ENCODE measurements at regions not wholly inside any gene's neighbourhood (a gene's known extent, or its start where the extent isn't known, plus 50 kb on each side); places are given as distances from the start of the nearest gene placed in this dataset.

GRCh38 chr16:63813862-63814261 lies 1308.0 kb downstream of the CDH11 start:
- no peaks in the 10 kb centered on the region for H3K9me3 ChIP-seq (ENCODE audit: control insufficient read depth, low read depth, low read length)
- no peak overlapping the region for H3K4me3 ChIP-seq (ENCODE audit: control insufficient read depth in 2 of 3, extremely low read depth in 1 of 3, insufficient read depth in 2 of 3, low read depth in 1 of 3, low read length in 3 of 3)
- H3K9me1 ChIP-seq (ENCODE audit: control insufficient read depth, extremely low read depth, insufficient read depth, low read length) = no peaks in the 10 kb centered on the region
- no peaks in the 10 kb centered on the region for H3K79me2 ChIP-seq (ENCODE audit: control insufficient read depth, insufficient read depth, low read length)
- H3K36me3 ChIP-seq (ENCODE audit: control insufficient read depth in 2 of 2, extremely low read depth in 1 of 2, insufficient read depth in 2 of 2, low read length in 2 of 2) = no peaks in the 10 kb centered on the region
- H2AFZ ChIP-seq (ENCODE audit: control insufficient read depth, low read length) = no peak overlapping the region
- no peak overlapping the region for H3K9ac ChIP-seq (ENCODE audit: control insufficient read depth, extremely low read depth, insufficient read depth, low read length)
- no peaks in the 10 kb centered on the region for H3K27me3 ChIP-seq (ENCODE audit: control insufficient read depth, extremely low read depth, insufficient read depth, low read length)
- TF ChIP-seq EZH2 (IDR thresholded peaks at IDR 0.05; ENCODE audit: low read length) (no peak), CTCF (optimal IDR thresholded peaks at IDR 0.05 in 1 of 3, IDR thresholded peaks at IDR 0.05 in 1 of 3, conservative IDR thresholded peaks at IDR 0.05 in 1 of 3; ENCODE audit: extremely low read depth in 1 of 3, insufficient read depth in 2 of 3, low read length in 3 of 3) (no peak)
- H4K20me1 ChIP-seq (ENCODE audit: control insufficient read depth, extremely low read depth, insufficient read depth, low read length) = no peaks in the 10 kb centered on the region
- H3K4me2 ChIP-seq (ENCODE audit: control insufficient read depth, extremely low read depth, insufficient read depth, low read depth, low read length) = no peak overlapping the region
- H3K27ac ChIP-seq (ENCODE audit: control insufficient read depth, insufficient read depth, low read length) = no peak overlapping the region
- DNase-seq (ENCODE audit: low read depth, low spot score) (no peak), FAIRE-seq (no peak)
- peaks cover 6% of the 10 kb centered on the region for H3K4me1 ChIP-seq (ENCODE audit: control insufficient read depth, extremely low read depth, insufficient read depth, low read length)
- dilution Hi-C loops (cut with MboI; ENCODE audit: extremely low pct_ligation_motif_present, low sequenced_read_pairs) = no loop called here

- H3K9me3 ChIP-seq (ENCODE audit: control insufficient read depth, low read depth, low read length) = no peaks in the 10 kb centered on the region
- no peaks in the 10 kb centered on the region for H4K20me1 ChIP-seq (ENCODE audit: control insufficient read depth, extremely low read depth, insufficient read depth, low read length)
- H3K9ac ChIP-seq (ENCODE audit: control insufficient read depth, extremely low read depth, insufficient read depth, low read length) = no peak overlapping the region
- H3K36me3 ChIP-seq (ENCODE audit: control insufficient read depth in 2 of 2, extremely low read depth in 1 of 2, insufficient read depth in 2 of 2, low read length in 2 of 2) = no peaks in the 10 kb centered on the region
- TF ChIP-seq EZH2 (IDR thresholded peaks at IDR 0.05; ENCODE audit: low read length) (no peak), CTCF (optimal IDR thresholded peaks at IDR 0.05 in 1 of 3, IDR thresholded peaks at IDR 0.05 in 1 of 3, conservative IDR thresholded peaks at IDR 0.05 in 1 of 3; ENCODE audit: extremely low read depth in 1 of 3, insufficient read depth in 2 of 3, low read length in 3 of 3) (no peak)
- DNase-seq (ENCODE audit: low read depth, low spot score) (no peak), FAIRE-seq (no peak)
- H3K4me1 ChIP-seq (ENCODE audit: control insufficient read depth, extremely low read depth, insufficient read depth, low read length) = no peaks in the 10 kb centered on the region
- H3K4me3 ChIP-seq (ENCODE audit: control insufficient read depth in 2 of 3, extremely low read depth in 1 of 3, insufficient read depth in 2 of 3, low read depth in 1 of 3, low read length in 3 of 3) = no peak overlapping the region
- no peak overlapping the region for H3K27ac ChIP-seq (ENCODE audit: control insufficient read depth, insufficient read depth, low read length)
- H2AFZ ChIP-seq (ENCODE audit: control insufficient read depth, low read length) = no peak overlapping the region
- no peak overlapping the region for H3K4me2 ChIP-seq (ENCODE audit: control insufficient read depth, extremely low read depth, insufficient read depth, low read depth, low read length)
- H3K79me2 ChIP-seq (ENCODE audit: control insufficient read depth, insufficient read depth, low read length) = no peaks in the 10 kb centered on the region
- dilution Hi-C loops (cut with MboI; ENCODE audit: extremely low pct_ligation_motif_present, low sequenced_read_pairs) = no loop called here
- H3K9me1 ChIP-seq (ENCODE audit: control insufficient read depth, extremely low read depth, insufficient read depth, low read length) = no peaks in the 10 kb centered on the region
- no peaks in the 10 kb centered on the region for H3K27me3 ChIP-seq (ENCODE audit: control insufficient read depth, extremely low read depth, insufficient read depth, low read length)
Measured at GRCh38 chr16:63808730-63809129, 1313.1 kb downstream of the CDH11 start.

Data from keratinocyte (primary cell).